HEK293 (cell line): ENCODE measurements at regions not wholly inside any gene's neighbourhood (a gene's known extent, or its start where the extent isn't known, plus 50 kb on each side); places are given as distances from the start of the nearest gene placed in this dataset.
"Not testable (repeated sequence)": the region's sequence is repeated elsewhere in the genome, so short reads cannot be mapped to it uniquely, and the experiment has no call there.

Source experiments
- CTCF ChIA-PET: fragments of 350-600 bp; formaldehyde crosslinking; extraction: SDS; loops from one replicate; lab custom pipeline; 2021; ENCODE audit warnings: antibody characterized with exemption; lab: Yijun Ruan, JAX
- POLR2A ChIA-PET: fragments of 300-600 bp; formaldehyde crosslinking; extraction: SDS; loops from one replicate; lab custom pipeline; 2020; ENCODE audit warnings: antibody characterized with exemption, inconsistent platforms; lab: Yijun Ruan, JAX
- H3K27ac ChIP-seq: fragments of 200-500 bp; sonication (Bioruptor generic); 2 replicates; pipeline ENCODE4 v1.5.1; 2014; ENCODE audit warnings: low read depth, low read length, control low read depth, inconsistent platforms; ENCODE audit errors: extremely low read depth
- H3K36me3 ChIP-seq, 2 experiments: fragments of 200-500 bp in 1 of 2; sonication (Bioruptor generic) in 1 of 2; 1 replicate in 1 of 2; 2 replicates in 1 of 2; pipeline ENCODE4 v1.5.1; 2014 to 2017; ENCODE audit warnings: inconsistent platforms in 2 of 2, low read length in 2 of 2; ENCODE audit not compliant: control insufficient read depth in 2 of 2, insufficient read depth in 1 of 2
- H3K4me1 ChIP-seq: fragments of 200-500 bp; sonication (Bioruptor generic); 2 replicates; pipeline ENCODE4 v1.5.1; 2014; ENCODE audit warnings: mild to moderate bottlenecking, low read length, inconsistent platforms; ENCODE audit not compliant: control insufficient read depth, insufficient read depth
- H3K4me3 ChIP-seq: 2 replicates; pipeline ENCODE4 v1.5.1; 2011; ENCODE audit warnings: low read depth, mild to moderate bottlenecking, control low read depth, low read length, moderate library complexity
- H3K9me3 ChIP-seq: fragments of 200-500 bp; sonication (Bioruptor generic); 2 replicates; pipeline ENCODE4 v1.5.1; 2014; ENCODE audit warnings: low read depth, low read length, inconsistent platforms; ENCODE audit not compliant: control insufficient read depth, insufficient read depth
- GFI1B ChIP-seq: fragments of 450-650 bp; formaldehyde crosslinking; IDR thresholded peaks from 2 replicates; pipeline ENCODE4 v1.5.1; 2016; ENCODE audit warnings: missing biosample characterization, missing genetic modification characterization
- GLI4 ChIP-seq: fragments of 450-650 bp; formaldehyde crosslinking; IDR thresholded peaks from 2 replicates; pipeline ENCODE4 v1.5.1; 2016; ENCODE audit warnings: missing biosample characterization, missing genetic modification characterization
- KLF7 ChIP-seq: fragments of 450-650 bp; formaldehyde crosslinking; IDR thresholded peaks from 2 replicates; pipeline ENCODE4 v1.5.1; 2016; ENCODE audit warnings: missing biosample characterization, missing genetic modification characterization, borderline replicate concordance
- OVOL3 ChIP-seq: fragments of 450-650 bp; formaldehyde crosslinking; IDR thresholded peaks from 2 replicates; pipeline ENCODE4 v1.5.1; 2016; ENCODE audit warnings: missing biosample characterization, missing genetic modification characterization
- PRDM1 ChIP-seq: fragments of 450-650 bp; formaldehyde crosslinking; IDR thresholded peaks from 2 replicates; pipeline ENCODE4; 2016; ENCODE audit warnings: missing biosample characterization, missing genetic modification characterization
- SP3 ChIP-seq: fragments of 450-650 bp; formaldehyde crosslinking; IDR thresholded peaks from 2 replicates; pipeline ENCODE4 v1.5.1; 2016; ENCODE audit warnings: missing biosample characterization, missing genetic modification characterization
- ZNF114 ChIP-seq: fragments of 450-650 bp; formaldehyde crosslinking; IDR thresholded peaks from 2 replicates; pipeline ENCODE4 v1.5.0; 2017; ENCODE audit warnings: missing biosample characterization, missing genetic modification characterization
- ZNF155 ChIP-seq: fragments of 450-650 bp; formaldehyde crosslinking; IDR thresholded peaks from 2 replicates; pipeline ENCODE4 v1.5.1; 2016; ENCODE audit warnings: missing biosample characterization, missing genetic modification characterization
- ZNF221 ChIP-seq: fragments of 450-650 bp; formaldehyde crosslinking; IDR thresholded peaks from 2 replicates; pipeline ENCODE4 v1.5.1; 2017; ENCODE audit warnings: missing biosample characterization, missing genetic modification characterization, borderline replicate concordance
- ZNF23 ChIP-seq: fragments of 450-650 bp; formaldehyde crosslinking; IDR thresholded peaks from 2 replicates; pipeline ENCODE4 v1.5.1; 2016; ENCODE audit warnings: missing biosample characterization, missing genetic modification characterization, borderline replicate concordance
- ZNF280C ChIP-seq: fragments of 450-650 bp; formaldehyde crosslinking; IDR thresholded peaks from 2 replicates; pipeline ENCODE4 v1.5.1; 2016; ENCODE audit warnings: missing biosample characterization, missing genetic modification characterization
- ZNF366 ChIP-seq: fragments of 450-650 bp; formaldehyde crosslinking; conservative IDR thresholded peaks from 2 replicates; pipeline ENCODE4 v1.5.1; 2016; ENCODE audit warnings: missing biosample characterization, missing genetic modification characterization
- ZNF623 ChIP-seq: fragments of 450-650 bp; formaldehyde crosslinking; IDR thresholded peaks from 2 replicates; pipeline ENCODE4 v1.5.1; 2016; ENCODE audit warnings: missing biosample characterization, missing genetic modification characterization
- ZNF707 ChIP-seq: fragments of 450-650 bp; formaldehyde crosslinking; IDR thresholded peaks from 2 replicates; pipeline ENCODE4 v1.5.1; 2016; ENCODE audit warnings: missing biosample characterization, missing genetic modification characterization
- ZNF76 ChIP-seq: fragments of 450-650 bp; formaldehyde crosslinking; IDR thresholded peaks from 2 replicates; pipeline ENCODE4; 2016; ENCODE audit warnings: low read depth, missing biosample characterization, missing genetic modification characterization, borderline replicate concordance
- ZSCAN23 ChIP-seq: fragments of 450-650 bp; formaldehyde crosslinking; IDR thresholded peaks from 2 replicates; pipeline ENCODE4 v1.5.1; 2016; ENCODE audit warnings: missing biosample characterization, missing genetic modification characterization
- ZSCAN5A ChIP-seq: fragments of 450-650 bp; formaldehyde crosslinking; IDR thresholded peaks from 2 replicates; pipeline ENCODE4 v1.5.1; 2016; ENCODE audit warnings: missing biosample characterization, missing genetic modification characterization
- ZXDB ChIP-seq: fragments of 450-650 bp; formaldehyde crosslinking; IDR thresholded peaks from 2 replicates; pipeline ENCODE4 v1.5.1; 2016; ENCODE audit warnings: missing biosample characterization, missing genetic modification characterization
- TF ChIP-seq, protein P1 (sequence below): sonication (generic); formaldehyde crosslinking; IDR thresholded peaks from 2 replicates; pipeline ENCODE4 v1.8.1; 2022; ENCODE audit warnings: mild to moderate bottlenecking, moderate library complexity, missing genetic modification reagents
- TF ChIP-seq, protein P2 (sequence below): fragments of 450-650 bp; formaldehyde crosslinking; IDR thresholded peaks from 2 replicates; pipeline ENCODE4 v1.5.1; 2016; ENCODE audit warnings: missing biosample characterization, missing genetic modification characterization, borderline replicate concordance
- TF ChIP-seq, protein P3 (sequence below): IDR thresholded peaks from 2 replicates; pipeline ENCODE4 v1.6.1; 2011; ENCODE audit warnings: mild to moderate bottlenecking, low read depth, low read length, borderline replicate concordance

- TF ChIP-seq ZSCAN23 (tag by site-specific recombination) = no peak
- TF ChIP-seq ZNF221 = no peak
- no peak for TF ChIP-seq ZNF155
- TF ChIP-seq GFI1B (tag by site-specific recombination) = no peak
- TF ChIP-seq, protein P1, sequence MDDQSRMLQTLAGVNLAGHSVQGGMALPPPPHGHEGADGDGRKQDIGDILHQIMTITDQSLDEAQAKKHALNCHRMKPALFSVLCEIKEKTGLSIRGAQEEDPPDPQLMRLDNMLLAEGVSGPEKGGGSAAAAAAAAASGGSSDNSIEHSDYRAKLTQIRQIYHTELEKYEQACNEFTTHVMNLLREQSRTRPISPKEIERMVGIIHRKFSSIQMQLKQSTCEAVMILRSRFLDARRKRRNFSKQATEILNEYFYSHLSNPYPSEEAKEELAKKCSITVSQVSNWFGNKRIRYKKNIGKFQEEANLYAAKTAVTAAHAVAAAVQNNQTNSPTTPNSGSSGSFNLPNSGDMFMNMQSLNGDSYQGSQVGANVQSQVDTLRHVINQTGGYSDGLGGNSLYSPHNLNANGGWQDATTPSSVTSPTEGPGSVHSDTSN (CRISPR knock-in tag) = no peak
- TF ChIP-seq PRDM1 (tag by site-specific recombination) = no peak
- TF ChIP-seq GLI4 (tag by site-specific recombination) = no peak
- TF ChIP-seq ZNF76 (tag by site-specific recombination) = no peak
- no peak for TF ChIP-seq ZNF366
Measured at GRCh38 chr7:84924353-84924752, 262.5 kb downstream of the SEMA3D start (continued).

DNA sequence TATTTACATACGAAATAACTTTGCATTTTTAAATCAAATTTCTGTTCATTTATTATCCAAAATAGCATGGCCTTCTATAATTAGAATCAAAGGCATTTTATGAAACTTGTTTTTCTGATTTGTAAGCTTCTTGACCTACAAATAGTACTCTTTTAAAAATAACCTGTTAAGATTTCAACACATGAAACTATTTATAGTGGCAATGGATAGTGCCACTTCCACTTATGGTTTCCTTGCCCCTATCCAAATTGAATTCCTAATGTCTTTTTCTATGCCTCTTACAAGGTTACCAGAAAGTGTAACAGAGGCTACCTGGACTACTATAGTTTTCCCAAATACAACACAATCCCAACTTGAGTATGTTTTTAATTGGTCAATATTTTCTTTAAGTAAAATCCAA is 263.5 kb downstream of the SEMA3D start:
- ChIA-PET POLR2A (no interaction called here), CTCF (no interaction called here)
- no peaks in the 10 kb centered on the region for H3K36me3 ChIP-seq
- H3K27ac ChIP-seq = no peak overlapping the region
- H3K9me3 ChIP-seq = no peaks in the 10 kb centered on the region
- H3K4me1 ChIP-seq = no peaks in the 10 kb centered on the region
- no peak for TF ChIP-seq ZNF623 (tag by site-specific recombination)
- TF ChIP-seq KLF7 (tag by site-specific recombination) = no peak
- TF ChIP-seq ZNF707 (tag by site-specific recombination) = no peak
- TF ChIP-seq SP3 (tag by site-specific recombination) = no peak
- TF ChIP-seq ZNF23 (tag by site-specific recombination) = no peak
- TF ChIP-seq, all 188 proteins: peak for 0
- H3K4me3 ChIP-seq = no peak overlapping the region

GRCh38 chr7:84921154-84921553 is 265.7 kb downstream of the SEMA3D start:
- TF ChIP-seq ZSCAN5A (no peak), ZNF280C (no peak), OVOL3 (no peak), ZNF114 (no peak), ZXDB (no peak), SP3 (tag by site-specific recombination) (no peak), ZNF366 (no peak)
- TF ChIP-seq, protein P2, sequence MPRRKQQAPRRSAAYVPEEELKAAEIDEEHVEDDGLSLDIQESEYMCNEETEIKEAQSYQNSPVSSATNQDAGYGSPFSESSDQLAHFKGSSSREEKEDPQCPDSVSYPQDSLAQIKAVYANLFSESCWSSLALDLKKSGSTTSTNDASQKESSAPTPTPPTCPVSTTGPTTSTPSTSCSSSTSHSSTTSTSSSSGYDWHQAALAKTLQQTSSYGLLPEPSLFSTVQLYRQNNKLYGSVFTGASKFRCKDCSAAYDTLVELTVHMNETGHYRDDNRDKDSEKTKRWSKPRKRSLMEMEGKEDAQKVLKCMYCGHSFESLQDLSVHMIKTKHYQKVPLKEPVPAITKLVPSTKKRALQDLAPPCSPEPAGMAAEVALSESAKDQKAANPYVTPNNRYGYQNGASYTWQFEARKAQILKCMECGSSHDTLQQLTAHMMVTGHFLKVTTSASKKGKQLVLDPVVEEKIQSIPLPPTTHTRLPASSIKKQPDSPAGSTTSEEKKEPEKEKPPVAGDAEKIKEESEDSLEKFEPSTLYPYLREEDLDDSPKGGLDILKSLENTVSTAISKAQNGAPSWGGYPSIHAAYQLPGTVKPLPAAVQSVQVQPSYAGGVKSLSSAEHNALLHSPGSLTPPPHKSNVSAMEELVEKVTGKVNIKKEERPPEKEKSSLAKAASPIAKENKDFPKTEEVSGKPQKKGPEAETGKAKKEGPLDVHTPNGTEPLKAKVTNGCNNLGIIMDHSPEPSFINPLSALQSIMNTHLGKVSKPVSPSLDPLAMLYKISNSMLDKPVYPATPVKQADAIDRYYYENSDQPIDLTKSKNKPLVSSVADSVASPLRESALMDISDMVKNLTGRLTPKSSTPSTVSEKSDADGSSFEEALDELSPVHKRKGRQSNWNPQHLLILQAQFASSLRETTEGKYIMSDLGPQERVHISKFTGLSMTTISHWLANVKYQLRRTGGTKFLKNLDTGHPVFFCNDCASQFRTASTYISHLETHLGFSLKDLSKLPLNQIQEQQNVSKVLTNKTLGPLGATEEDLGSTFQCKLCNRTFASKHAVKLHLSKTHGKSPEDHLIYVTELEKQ (tag by site-specific recombination) = no peak
- TF ChIP-seq, protein P3, sequence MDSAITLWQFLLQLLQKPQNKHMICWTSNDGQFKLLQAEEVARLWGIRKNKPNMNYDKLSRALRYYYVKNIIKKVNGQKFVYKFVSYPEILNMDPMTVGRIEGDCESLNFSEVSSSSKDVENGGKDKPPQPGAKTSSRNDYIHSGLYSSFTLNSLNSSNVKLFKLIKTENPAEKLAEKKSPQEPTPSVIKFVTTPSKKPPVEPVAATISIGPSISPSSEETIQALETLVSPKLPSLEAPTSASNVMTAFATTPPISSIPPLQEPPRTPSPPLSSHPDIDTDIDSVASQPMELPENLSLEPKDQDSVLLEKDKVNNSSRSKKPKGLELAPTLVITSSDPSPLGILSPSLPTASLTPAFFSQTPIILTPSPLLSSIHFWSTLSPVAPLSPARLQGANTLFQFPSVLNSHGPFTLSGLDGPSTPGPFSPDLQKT = no peak
- POLR2A ChIA-PET = no interaction called here

GRCh38 chr7:84916973-84917372 is 269.9 kb downstream of the SEMA3D start:
- POLR2A ChIA-PET, H3K27ac ChIP-seq, H3K9me3 ChIP-seq, H3K4me3 ChIP-seq, H3K4me1 ChIP-seq, H3K36me3 ChIP-seq: not testable (repeated sequence)
- CTCF ChIA-PET = interaction anchor here (0.7 to 0.8 kb wide), 2 partner anchors 331 to 774 kb away, joined by 3 to 5 read pairs; no protein-coding TSS in a partner anchor

More at GRCh38 chr7:84921154-84921553, 265.7 kb downstream of the SEMA3D start:
- Histone ChIP-seq H3K36me3 (no peaks in the 10 kb centered on the region), H3K9me3 (no peaks in the 10 kb centered on the region), H3K4me3 (no peak overlapping the region), H3K27ac (no peak overlapping the region), H3K4me1 (no peaks in the 10 kb centered on the region)
- CTCF ChIA-PET = no interaction called here
